Upper lobe of right lung (tissue), 1 donor: ENCODE measurements at regions not wholly inside any gene's neighbourhood (a gene's known extent, or its start where the extent isn't known, plus 50 kb on each side); places are given as distances from the start of the nearest gene placed in this dataset.

Experiments used
- ATAC-seq: fragments of 200-7000 bp; cut with Tn5 transposase; one replicate; pipeline ENCODE4 v1.9.1; 2020; ENCODE audit warnings: mild to moderate bottlenecking, moderate library complexity
- DNase-seq: peaks from one replicate; pipeline ENCODE4 v3.0.0-alpha.2; 2020
- H3K27ac ChIP-seq: fragments of 200-600 bp; one replicate; pipeline ENCODE4 v1.8.0; 2022
- H3K27me3 ChIP-seq: fragments of 200-600 bp; one replicate; pipeline ENCODE4 v1.8.0; 2022; ENCODE audit warnings: mild to moderate bottlenecking
- H3K36me3 ChIP-seq: fragments of 200-600 bp; one replicate; pipeline ENCODE4 v1.8.0; 2022
- H3K4me1 ChIP-seq: fragments of 200-600 bp; one replicate; pipeline ENCODE4 v1.8.0; 2022
- H3K4me3 ChIP-seq: fragments of 200-600 bp; one replicate; pipeline ENCODE4 v1.8.0; 2022; ENCODE audit warnings: mild to moderate bottlenecking
- H3K9me3 ChIP-seq: fragments of 200-600 bp; one replicate; pipeline ENCODE4 v1.8.0; 2022
- intact Hi-C: fragments of 100-400 bp; cut with DNase I; formaldehyde crosslinking; loops from one replicate; pipeline ENCODE4 v1.11.0; 2022
- TF ChIP-seq, protein P1 (sequence below): fragments of 200-600 bp; IDR thresholded peaks from one replicate; pipeline ENCODE4 v1.8.0; 2022; ENCODE audit warnings: antibody characterized with exemption
- donor health status: DM: no; HTN: yes; CAD: no; lungs with severe emphysema.

GRCh38 chr2:67974559-67975430 is 88.0 kb downstream of the C1D start:
- Histone ChIP-seq H3K4me3 (no peak overlapping the region), H3K27me3 (no peaks in the 10 kb centered on the region), H3K9me3 (no peaks in the 10 kb centered on the region), H3K27ac (no peak overlapping the region), H3K4me1 (peaks cover 6% of the 10 kb centered on the region), H3K36me3 (no peaks in the 10 kb centered on the region)
- no peak for DNase-seq
- intact Hi-C loops = no loop called here
- ATAC-seq = peak; percentile 94
- TF ChIP-seq, protein P1, sequence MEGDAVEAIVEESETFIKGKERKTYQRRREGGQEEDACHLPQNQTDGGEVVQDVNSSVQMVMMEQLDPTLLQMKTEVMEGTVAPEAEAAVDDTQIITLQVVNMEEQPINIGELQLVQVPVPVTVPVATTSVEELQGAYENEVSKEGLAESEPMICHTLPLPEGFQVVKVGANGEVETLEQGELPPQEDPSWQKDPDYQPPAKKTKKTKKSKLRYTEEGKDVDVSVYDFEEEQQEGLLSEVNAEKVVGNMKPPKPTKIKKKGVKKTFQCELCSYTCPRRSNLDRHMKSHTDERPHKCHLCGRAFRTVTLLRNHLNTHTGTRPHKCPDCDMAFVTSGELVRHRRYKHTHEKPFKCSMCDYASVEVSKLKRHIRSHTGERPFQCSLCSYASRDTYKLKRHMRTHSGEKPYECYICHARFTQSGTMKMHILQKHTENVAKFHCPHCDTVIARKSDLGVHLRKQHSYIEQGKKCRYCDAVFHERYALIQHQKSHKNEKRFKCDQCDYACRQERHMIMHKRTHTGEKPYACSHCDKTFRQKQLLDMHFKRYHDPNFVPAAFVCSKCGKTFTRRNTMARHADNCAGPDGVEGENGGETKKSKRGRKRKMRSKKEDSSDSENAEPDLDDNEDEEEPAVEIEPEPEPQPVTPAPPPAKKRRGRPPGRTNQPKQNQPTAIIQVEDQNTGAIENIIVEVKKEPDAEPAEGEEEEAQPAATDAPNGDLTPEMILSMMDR = no peak

GRCh38 chr2:67977464-67977863 is 85.3 kb downstream of the C1D start:
- DNase-seq (no peak), ATAC-seq (no peak)
- Histone ChIP-seq H3K4me3 (no peak overlapping the region), H3K27me3 (no peaks in the 10 kb centered on the region), H3K36me3 (no peaks in the 10 kb centered on the region), H3K4me1 (peaks cover 6% of the 10 kb centered on the region), H3K9me3 (no peaks in the 10 kb centered on the region), H3K27ac (no peak overlapping the region)
- TF ChIP-seq, protein P1 = no peak
- intact Hi-C loops = no loop called here

DNA sequence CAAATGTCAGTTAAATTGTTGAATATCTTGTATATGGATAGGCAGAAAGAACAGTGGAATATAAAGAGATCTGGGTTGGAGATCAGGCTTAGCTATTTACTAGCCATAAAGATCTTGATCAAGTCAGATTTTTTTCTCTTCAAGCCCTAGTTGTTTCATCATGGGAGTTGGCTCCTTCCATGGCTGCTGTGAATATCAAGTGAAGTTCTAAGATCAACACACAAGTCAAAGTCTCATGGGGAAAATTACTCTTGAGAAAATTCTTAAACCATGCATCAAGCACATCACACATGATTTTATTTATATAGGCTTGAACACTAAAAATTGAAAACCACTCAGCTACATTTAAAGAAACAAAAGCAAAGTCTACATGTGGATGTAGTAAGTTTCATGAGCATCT is 79.8 kb downstream of the C1D start:
- ATAC-seq = no peak
- intact Hi-C loops = no loop called here
- Histone ChIP-seq H3K9me3 (no peaks in the 10 kb centered on the region), H3K36me3 (no peaks in the 10 kb centered on the region), H3K27ac (no peak overlapping the region), H3K4me1 (no peaks in the 10 kb centered on the region), H3K4me3 (no peak overlapping the region), H3K27me3 (no peaks in the 10 kb centered on the region)
- TF ChIP-seq, protein P1 = no peak
- DNase-seq = no peak

DNA sequence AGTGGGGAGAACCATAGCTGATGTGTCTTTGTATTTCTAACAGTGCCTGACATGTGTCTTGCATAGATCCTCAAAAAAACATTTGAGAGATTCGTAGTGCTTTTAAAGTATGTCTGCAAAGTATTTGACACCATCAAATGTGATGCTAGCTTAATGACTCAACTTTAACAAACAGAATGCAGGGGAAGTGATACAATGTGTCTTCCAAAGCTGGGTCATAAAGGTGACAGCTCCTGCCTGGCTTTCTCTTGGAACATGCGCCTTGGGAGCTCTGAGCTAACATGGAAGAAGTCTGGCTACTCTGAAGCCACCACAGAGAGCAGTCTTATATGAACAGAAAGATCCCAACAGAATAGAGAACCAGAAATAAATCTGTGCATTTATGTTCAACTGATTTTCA is 78.2 kb downstream of the C1D start:
- Histone ChIP-seq H3K9me3 (no peaks in the 10 kb centered on the region), H3K36me3 (no peaks in the 10 kb centered on the region), H3K4me3 (no peak overlapping the region), H3K27me3 (no peaks in the 10 kb centered on the region), H3K4me1 (no peaks in the 10 kb centered on the region), H3K27ac (no peak overlapping the region)
- TF ChIP-seq, protein P1 = no peak
- DNase-seq = no peak
- ATAC-seq = no peak
- intact Hi-C loops = no loop called here

- H3K4me3 ChIP-seq = no peak overlapping the region
- no peak overlapping the region for H3K27ac ChIP-seq
Measured at GRCh38 chr2:67985586-67985985, 77.2 kb downstream of the C1D start.

More at GRCh38 chr2:67985586-67985985, 77.2 kb downstream of the C1D start:
- H3K27me3 ChIP-seq = no peaks in the 10 kb centered on the region
- H3K9me3 ChIP-seq = no peaks in the 10 kb centered on the region
- no peaks in the 10 kb centered on the region for H3K36me3 ChIP-seq
- TF ChIP-seq, protein P1 = no peak
- no peak for DNase-seq
- no peak for ATAC-seq
- no peaks in the 10 kb centered on the region for H3K4me1 ChIP-seq
- intact Hi-C loops = no loop called here
